Right atrium auricular region (tissue), 2 donors: ENCODE measurements at regions not wholly inside any gene's neighbourhood (a gene's known extent, or its start where the extent isn't known, plus 50 kb on each side); places are given as distances from the start of the nearest gene placed in this dataset.

Experiments
- DNase-seq: peaks from one replicate; pipeline ENCODE4 v3.0.0-alpha.2; 2019; ENCODE audit warnings: low spot score
- H3K27ac ChIP-seq, 2 donors: fragments of 200-600 bp; sonication (generic); 1 replicate in 1 of 2; 2 replicates in 1 of 2; pipeline ENCODE4 v1.5.1; 2016 to 2019
- H3K27me3 ChIP-seq, 2 donors: fragments of 200-600 bp; sonication (generic); one replicate each; pipeline versions ENCODE4 v1.5.1 to v1.6.0; 2017 to 2019
- H3K36me3 ChIP-seq: fragments of 200-600 bp; sonication (generic); one replicate; pipeline ENCODE4 v1.5.1; 2016
- H3K4me1 ChIP-seq, 2 donors: fragments of 200-600 bp; sonication (generic); one replicate each; pipeline versions ENCODE4 v1.5.1 to v1.6.0; 2017 to 2019
- H3K4me3 ChIP-seq, 2 donors: fragments of 200-600 bp; sonication (generic); 1 replicate in 1 of 2; 2 replicates in 1 of 2; pipeline ENCODE4 v1.5.1; 2017 to 2019; ENCODE audit warnings: mild to moderate bottlenecking in 1 of 2, moderate library complexity in 1 of 2
- H3K9me3 ChIP-seq, 2 donors: fragments of 200-600 bp; sonication (generic); one replicate each; pipeline ENCODE4 v1.5.1; 2019
- CTCF ChIP-seq, 2 donors: fragments of 200-600 bp; sonication (generic); IDR thresholded peaks; one replicate each; pipeline ENCODE4 v1.5.1; 2019; ENCODE audit warnings: antibody characterized with exemption in 2 of 2

- no peak for DNase-seq
- H3K27ac ChIP-seq: no peak overlapping the region
- no peak overlapping the region for H3K4me3 ChIP-seq
- no peak for TF ChIP-seq CTCF (IDR thresholded peaks at IDR 0.05)
- H3K27me3 ChIP-seq: no peaks in the 10 kb centered on the region
- H3K36me3 ChIP-seq: no peaks in the 10 kb centered on the region
- no peaks in the 10 kb centered on the region for H3K4me1 ChIP-seq
- no peaks in the 10 kb centered on the region for H3K9me3 ChIP-seq
Measured at GRCh38 chr3:162774613-162775100, 1278.0 kb downstream of the OTOL1 start.

GRCh38 chr3:162776148-162776547 is 1279.5 kb downstream of the OTOL1 start:
- Histone ChIP-seq H3K9me3 (no peaks in the 10 kb centered on the region), H3K4me3 (no peak overlapping the region), H3K27me3 (no peaks in the 10 kb centered on the region), H3K36me3 (no peaks in the 10 kb centered on the region), H3K27ac (no peak overlapping the region), H3K4me1 (no peaks in the 10 kb centered on the region)
- TF ChIP-seq CTCF (IDR thresholded peaks at IDR 0.05): no peak
- no peak for DNase-seq

- Histone ChIP-seq H3K4me3 (no peak overlapping the region), H3K27ac (no peak overlapping the region), H3K36me3 (no peaks in the 10 kb centered on the region), H3K4me1 (no peaks in the 10 kb centered on the region), H3K27me3 (no peaks in the 10 kb centered on the region), H3K9me3 (no peaks in the 10 kb centered on the region)
- DNase-seq: no peak
- no peak for TF ChIP-seq CTCF (IDR thresholded peaks at IDR 0.05)
Measured at GRCh38 chr3:162777118-162777517, 1280.5 kb downstream of the OTOL1 start.

- Histone ChIP-seq H3K27ac (no peak overlapping the region), H3K27me3 (no peaks in the 10 kb centered on the region), H3K9me3 (no peaks in the 10 kb centered on the region), H3K36me3 (no peaks in the 10 kb centered on the region), H3K4me3 (no peak overlapping the region), H3K4me1 (no peaks in the 10 kb centered on the region)
- no peak for DNase-seq
- TF ChIP-seq CTCF (IDR thresholded peaks at IDR 0.05): no peak
Measured at GRCh38 chr3:162780313-162780712, 1283.7 kb downstream of the OTOL1 start.

- Histone ChIP-seq H3K4me3 (no peak overlapping the region), H3K27ac (no peak overlapping the region), H3K9me3 (no peaks in the 10 kb centered on the region), H3K4me1 (no peaks in the 10 kb centered on the region), H3K36me3 (no peaks in the 10 kb centered on the region), H3K27me3 (no peaks in the 10 kb centered on the region)
- TF ChIP-seq CTCF (IDR thresholded peaks at IDR 0.05): no peak
- DNase-seq: no peak
Measured at GRCh38 chr3:162799910-162800309, 1303.3 kb downstream of the OTOL1 start.

GRCh38 chr3:162802228-162802965 is 1305.8 kb downstream of the OTOL1 start:
- no peak for TF ChIP-seq CTCF (IDR thresholded peaks at IDR 0.05)
- Histone ChIP-seq H3K9me3 (no peaks in the 10 kb centered on the region), H3K4me1 (no peaks in the 10 kb centered on the region), H3K4me3 (no peak overlapping the region), H3K27ac (no peak overlapping the region), H3K27me3 (no peaks in the 10 kb centered on the region), H3K36me3 (no peaks in the 10 kb centered on the region)
- no peak for DNase-seq
